Neural crest cell (in vitro differentiated cells): ENCODE measurements at regions not wholly inside any gene's neighbourhood (a gene's known extent, or its start where the extent isn't known, plus 50 kb on each side); places are given as distances from the start of the nearest gene placed in this dataset.

Experiments
- DNase-seq: peaks from one replicate; pipeline ENCODE4 v3.0.0; 2021; ENCODE audit warnings: low read depth, mixed read lengths, low spot score
- H3K27ac Mint-ChIP-seq: one replicate; pipeline ENCODE4 v1.8.0; 2021; ENCODE audit warnings: mild to moderate bottlenecking, mixed read lengths; ENCODE audit not compliant: unreplicated experiment
- H3K27me3 Mint-ChIP-seq: 2 replicates; pipeline ENCODE4 v1.8.0; 2021; ENCODE audit warnings: low read depth, mild to moderate bottlenecking, mixed read lengths
- H3K36me3 Mint-ChIP-seq: 2 replicates; pipeline ENCODE4 v1.8.0; 2021; ENCODE audit warnings: low read depth, mild to moderate bottlenecking, mixed read lengths
- H3K4me1 Mint-ChIP-seq: 2 replicates; pipeline ENCODE4 v1.8.0; 2021; ENCODE audit warnings: mixed read lengths
- H3K4me3 Mint-ChIP-seq: one replicate; pipeline ENCODE4 v1.8.0; 2021; ENCODE audit warnings: mild to moderate bottlenecking, mixed read lengths
- H3K9me3 Mint-ChIP-seq: 2 replicates; pipeline ENCODE4 v1.8.0; 2021; ENCODE audit warnings: mixed read lengths
- CTCF ChIP-seq: fragments of 200-600 bp; sonication (generic); conservative IDR thresholded peaks from 2 replicates; pipeline ENCODE4 v1.5.0; 2021; ENCODE audit warnings: antibody characterized with exemption, mild to moderate bottlenecking

DNA sequence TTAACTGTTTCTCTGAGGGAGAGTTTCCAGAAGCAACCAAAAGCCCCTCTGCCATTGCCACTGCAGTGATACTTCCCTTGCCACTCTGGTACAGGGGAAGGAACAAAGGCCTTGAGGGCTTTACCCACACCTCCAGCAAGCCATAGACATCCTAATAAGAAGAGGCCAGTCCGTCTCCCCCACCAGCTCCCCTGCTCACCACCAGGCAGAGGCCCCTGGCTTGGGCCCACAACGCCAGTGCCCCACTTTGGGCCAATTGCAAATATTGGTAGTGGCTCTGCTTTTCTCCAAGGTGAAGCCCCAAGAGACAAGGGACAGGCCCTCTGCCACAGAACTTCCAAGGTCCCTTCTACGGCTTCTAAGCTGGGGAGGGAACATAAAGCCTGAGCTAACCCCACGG is 833.0 kb downstream of the DACH1 start:
- peaks cover 11% of the 10 kb centered on the region for H3K9me3 Mint-ChIP-seq
- H3K27me3 Mint-ChIP-seq: no peaks in the 10 kb centered on the region
- DNase-seq: no peak
- no peaks in the 10 kb centered on the region for H3K36me3 Mint-ChIP-seq
- TF ChIP-seq CTCF: no peak
- H3K4me3 Mint-ChIP-seq: no peak overlapping the region
- no peak overlapping the region for H3K27ac Mint-ChIP-seq
- H3K4me1 Mint-ChIP-seq: no peaks in the 10 kb centered on the region

DNA sequence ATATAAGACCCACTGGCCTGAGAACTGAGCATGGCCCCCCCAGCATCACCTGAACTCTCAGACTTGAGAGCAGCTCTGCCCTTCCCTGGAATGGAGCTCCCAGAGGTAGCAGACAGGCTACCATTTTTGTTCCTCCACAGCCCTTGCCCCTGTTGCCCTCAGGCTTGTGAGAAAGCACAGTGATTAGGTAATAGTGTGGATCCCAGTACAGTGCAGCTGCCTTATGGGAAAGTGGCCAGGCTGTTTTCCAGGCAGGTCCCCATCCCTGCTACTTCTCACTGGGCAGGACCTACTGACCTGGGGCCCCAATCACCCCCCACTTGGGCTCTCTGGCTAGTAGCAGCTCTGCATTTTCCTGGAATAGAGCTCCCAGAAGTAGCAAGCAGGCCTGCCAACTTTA is 834.0 kb downstream of the DACH1 start:
- H3K4me1 Mint-ChIP-seq: no peaks in the 10 kb centered on the region
- peaks cover 18% of the 10 kb centered on the region for H3K9me3 Mint-ChIP-seq
- no peak for DNase-seq
- no peak overlapping the region for H3K27ac Mint-ChIP-seq
- H3K27me3 Mint-ChIP-seq: no peaks in the 10 kb centered on the region
- no peak overlapping the region for H3K4me3 Mint-ChIP-seq
- peaks cover 1% of the 10 kb centered on the region for H3K36me3 Mint-ChIP-seq
- no peak for TF ChIP-seq CTCF

DNA sequence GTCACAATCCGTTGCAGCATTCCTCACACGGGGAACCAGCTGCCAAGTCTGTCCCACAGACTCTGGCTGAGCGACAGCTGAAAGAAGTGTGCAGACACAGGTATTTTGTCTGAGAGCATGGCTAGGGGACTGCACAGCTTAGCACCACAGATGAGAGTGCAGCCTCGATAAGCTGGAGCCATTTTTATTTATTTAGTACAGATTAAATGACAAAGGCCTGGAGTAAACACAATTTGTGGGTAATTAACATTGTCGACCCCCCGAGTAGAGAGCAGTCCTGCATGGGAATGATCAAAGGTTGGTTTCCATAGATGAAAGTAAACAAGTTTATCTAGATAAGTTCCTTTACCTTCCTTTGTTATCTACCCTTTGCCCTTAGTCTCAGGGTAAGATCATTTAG is 836.2 kb downstream of the DACH1 start:
- TF ChIP-seq CTCF: no peak
- H3K36me3 Mint-ChIP-seq: peaks cover 11% of the 10 kb centered on the region
- no peaks in the 10 kb centered on the region for H3K4me1 Mint-ChIP-seq
- H3K27ac Mint-ChIP-seq: no peak overlapping the region
- no peak overlapping the region for H3K4me3 Mint-ChIP-seq
- DNase-seq: no peak
- H3K9me3 Mint-ChIP-seq: peaks cover 31% of the 10 kb centered on the region
- no peaks in the 10 kb centered on the region for H3K27me3 Mint-ChIP-seq

DNA sequence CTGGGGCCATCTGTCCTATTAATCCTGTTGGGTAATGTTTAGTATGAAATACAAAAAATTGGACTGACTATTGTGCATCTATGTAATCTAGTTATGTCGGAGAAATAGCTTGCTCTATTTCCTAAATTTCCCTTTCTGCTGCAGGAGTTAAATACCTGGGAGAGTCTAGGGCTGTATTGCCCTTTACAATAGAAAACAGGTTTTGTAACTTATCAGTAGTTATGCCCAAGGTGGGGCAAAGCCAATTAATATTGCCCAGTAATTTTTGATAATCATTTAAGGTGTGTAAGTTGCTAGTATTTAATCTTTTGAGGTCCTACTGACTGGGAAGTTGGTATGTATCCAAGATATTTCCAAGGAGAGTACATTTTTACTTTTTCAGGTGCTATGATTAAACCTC is 838.1 kb downstream of the DACH1 start:
- Mint-ChIP-seq H3K4me3 (no peak overlapping the region), H3K9me3 (peaks cover 31% of the 10 kb centered on the region), H3K4me1 (no peaks in the 10 kb centered on the region), H3K27ac (no peak overlapping the region), H3K36me3 (peaks cover 11% of the 10 kb centered on the region), H3K27me3 (no peaks in the 10 kb centered on the region)
- DNase-seq: no peak
- no peak for TF ChIP-seq CTCF

DNA sequence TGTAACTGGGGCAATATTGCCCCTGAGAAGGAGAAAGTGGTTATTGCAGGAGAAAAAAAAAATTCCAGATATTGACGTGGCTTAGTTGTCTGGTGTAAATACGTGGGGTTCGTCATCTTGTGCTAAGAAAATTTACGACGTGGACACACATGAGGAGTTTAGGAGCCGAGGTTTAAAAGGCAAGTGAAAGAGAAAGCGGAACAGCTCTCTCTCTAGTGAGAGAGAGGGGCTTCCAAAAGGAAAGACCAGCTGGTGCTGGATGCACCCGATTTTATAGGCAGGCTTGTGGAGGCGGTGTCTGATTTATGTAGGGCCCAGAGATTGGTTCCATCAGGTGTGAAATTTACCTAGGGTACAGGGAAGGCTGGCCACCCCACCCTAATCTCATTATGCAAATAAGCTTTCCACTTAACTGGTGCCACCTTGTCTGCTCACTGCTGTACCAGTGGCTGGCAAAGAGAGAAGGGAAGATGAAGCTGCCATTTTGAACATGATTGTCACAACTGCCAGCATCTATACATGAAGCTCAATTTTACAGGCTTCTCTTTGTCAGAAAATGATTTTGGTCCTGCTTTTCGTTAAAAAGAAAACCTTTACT is 845.1 kb downstream of the DACH1 start:
- Mint-ChIP-seq H3K36me3 (peaks cover 4% of the 10 kb centered on the region), H3K9me3 (peaks cover 9% of the 10 kb centered on the region), H3K27ac (no peak overlapping the region), H3K27me3 (no peaks in the 10 kb centered on the region), H3K4me3 (no peak overlapping the region), H3K4me1 (no peaks in the 10 kb centered on the region)
- TF ChIP-seq CTCF: no peak
- DNase-seq: no peak

GRCh38 chr13:71018995-71019394 is 848.0 kb downstream of the DACH1 start:
- H3K4me1 Mint-ChIP-seq: no peaks in the 10 kb centered on the region
- DNase-seq: no peak
- no peaks in the 10 kb centered on the region for H3K36me3 Mint-ChIP-seq
- H3K27ac Mint-ChIP-seq: no peak overlapping the region
- TF ChIP-seq CTCF: no peak
- H3K27me3 Mint-ChIP-seq: no peaks in the 10 kb centered on the region
- H3K4me3 Mint-ChIP-seq: no peak overlapping the region
- peaks cover 2% of the 10 kb centered on the region for H3K9me3 Mint-ChIP-seq
